Fibroblast of lung (primary cell): ENCODE measurements at regions not wholly inside any gene's neighbourhood (a gene's known extent, or its start where the extent isn't known, plus 50 kb on each side); places are given as distances from the start of the nearest gene placed in this dataset.

Source experiments
- DNase-seq, 2 donors: peaks; one replicate each; pipeline versions ENCODE4 v3.0.0 to v3.0.0-alpha.2; 2010; ENCODE audit warnings: low read depth in 2 of 2
- H2AFZ ChIP-seq: 2 replicates; pipeline ENCODE4 v1.5.1; 2012; ENCODE audit warnings: low read length, control low read depth, inconsistent platforms
- H3K27ac ChIP-seq: 2 replicates; pipeline ENCODE4 v1.5.1; 2011; ENCODE audit warnings: low read length, control low read depth; ENCODE audit not compliant: insufficient read depth
- H3K27me3 ChIP-seq: 2 replicates; pipeline ENCODE4 v1.5.1; 2011; ENCODE audit warnings: mild to moderate bottlenecking, low read length; ENCODE audit not compliant: control insufficient read depth, insufficient read depth
- H3K36me3 ChIP-seq: 2 replicates; pipeline ENCODE4 v1.5.1; 2011; ENCODE audit warnings: low read length; ENCODE audit not compliant: control insufficient read depth, insufficient read depth
- H3K4me1 ChIP-seq: 2 replicates; pipeline ENCODE4 v1.5.1; 2011; ENCODE audit warnings: low read length; ENCODE audit not compliant: control insufficient read depth, insufficient read depth; ENCODE audit errors: extremely low read depth
- H3K4me2 ChIP-seq: 2 replicates; pipeline ENCODE4 v1.5.1; 2011; ENCODE audit warnings: low read length, control low read depth; ENCODE audit not compliant: insufficient read depth; ENCODE audit errors: extremely low read depth
- H3K4me3 ChIP-seq, 4 experiments: fragments of 200-600 bp in 1 of 4; sonication (generic) in 1 of 4; replicated peaks in 1 of 4; 2 replicates each; pipeline ENCODE4 v1.5.1; 2011 to 2016; ENCODE audit warnings: low read length in 4 of 4, low read depth in 3 of 4, mild to moderate bottlenecking in 3 of 4, control low read depth in 2 of 4, inconsistent platforms in 1 of 4, mixed read lengths in 1 of 4; ENCODE audit not compliant: insufficient read depth in 1 of 4; ENCODE audit errors: control extremely low read depth in 1 of 4
- H3K79me2 ChIP-seq: 2 replicates; pipeline ENCODE4 v1.5.1; 2012; ENCODE audit warnings: mild to moderate bottlenecking, low read length, inconsistent platforms; ENCODE audit not compliant: control insufficient read depth, insufficient read depth
- H3K9ac ChIP-seq: 2 replicates; pipeline ENCODE4 v1.5.1; 2011; ENCODE audit warnings: mild to moderate bottlenecking, low read length, control low read depth; ENCODE audit not compliant: insufficient read depth
- H3K9me3 ChIP-seq: 2 replicates; pipeline ENCODE4 v1.5.1; 2012; ENCODE audit warnings: low read depth, low read length; ENCODE audit not compliant: control insufficient read depth, insufficient read depth
- H4K20me1 ChIP-seq: 2 replicates; pipeline ENCODE4 v1.5.1; 2011; ENCODE audit warnings: low read length; ENCODE audit not compliant: control insufficient read depth, insufficient read depth; ENCODE audit errors: extremely low read depth
- CTCF ChIP-seq, 2 donors: IDR thresholded peaks in 1 of 2; conservative IDR thresholded peaks in 1 of 2; 1 replicate in 1 of 2; 2 replicates in 1 of 2; pipeline ENCODE4 v1.5.1; 2011 to 2012; ENCODE audit warnings: low read length in 2 of 2, control low read depth in 1 of 2, inconsistent platforms in 1 of 2, low read depth in 1 of 2, mild to moderate bottlenecking in 1 of 2
- EZH2 ChIP-seq: IDR thresholded peaks from 2 replicates; pipeline ENCODE4 v1.5.1; 2012; ENCODE audit warnings: low read length, control low read depth, mild to moderate bottlenecking; ENCODE audit errors: missing control alignments

GRCh38 chr11:38009932-38010331, 1411.9 kb upstream of the RAG2 start:
- Histone ChIP-seq H3K79me2 (no peaks in the 10 kb centered on the region), H3K9ac (no peak overlapping the region), H3K36me3 (no peaks in the 10 kb centered on the region), H3K9me3 (no peaks in the 10 kb centered on the region), H3K27ac (no peak overlapping the region), H3K27me3 (no peaks in the 10 kb centered on the region), H3K4me3 (no peak overlapping the region), H3K4me2 (no peak overlapping the region), H4K20me1 (no peaks in the 10 kb centered on the region), H2AFZ (no peak overlapping the region), H3K4me1 (no peaks in the 10 kb centered on the region)
- DNase-seq: peak in 1 of 2 donors; percentile 30
- TF ChIP-seq CTCF (conservative IDR thresholded peaks at IDR 0.05 in 1 of 2, IDR thresholded peaks at IDR 0.05 in 1 of 2; ENCODE audit: low read depth in 1 of 2, low read length in 2 of 2) (no peak), EZH2 (no peak)

GRCh38 chr11:38006466-38006865, 1408.4 kb upstream of the RAG2 start:
- no peak overlapping the region for H3K4me2 ChIP-seq
- no peaks in the 10 kb centered on the region for H4K20me1 ChIP-seq
- H3K79me2 ChIP-seq: no peaks in the 10 kb centered on the region
- TF ChIP-seq EZH2: no peak
- TF ChIP-seq CTCF (conservative IDR thresholded peaks at IDR 0.05 in 1 of 2, IDR thresholded peaks at IDR 0.05 in 1 of 2; ENCODE audit: low read depth in 1 of 2, low read length in 2 of 2): no peak
- peak in 1 of 2 donors; percentile 2 for DNase-seq
- no peak overlapping the region for H3K9ac ChIP-seq
- no peaks in the 10 kb centered on the region for H3K27me3 ChIP-seq
- no peaks in the 10 kb centered on the region for H3K36me3 ChIP-seq
- H3K9me3 ChIP-seq: no peaks in the 10 kb centered on the region
- H3K4me1 ChIP-seq: no peaks in the 10 kb centered on the region
- H3K4me3 ChIP-seq: no peak overlapping the region
- no peak overlapping the region for H2AFZ ChIP-seq
- H3K27ac ChIP-seq: no peak overlapping the region

GRCh38 chr11:38005597-38005996, 1407.6 kb upstream of the RAG2 start:
- Histone ChIP-seq H3K36me3 (no peaks in the 10 kb centered on the region), H3K4me3 (no peak overlapping the region), H2AFZ (no peak overlapping the region), H3K79me2 (no peaks in the 10 kb centered on the region), H4K20me1 (no peaks in the 10 kb centered on the region), H3K27me3 (no peaks in the 10 kb centered on the region), H3K9ac (no peak overlapping the region), H3K4me2 (no peak overlapping the region), H3K9me3 (no peaks in the 10 kb centered on the region), H3K27ac (no peak overlapping the region), H3K4me1 (no peaks in the 10 kb centered on the region)
- no peak for TF ChIP-seq EZH2
- TF ChIP-seq CTCF (conservative IDR thresholded peaks at IDR 0.05 in 1 of 2, IDR thresholded peaks at IDR 0.05 in 1 of 2; ENCODE audit: low read depth in 1 of 2, low read length in 2 of 2): no peak
- DNase-seq: peak; percentile 39 to 74
